ENCODE measurements at regions not wholly inside any gene's neighbourhood (a gene's known extent, or its start where the extent isn't known, plus 50 kb on each side); places are given as distances from the start of the nearest gene placed in this dataset.

DNA sequence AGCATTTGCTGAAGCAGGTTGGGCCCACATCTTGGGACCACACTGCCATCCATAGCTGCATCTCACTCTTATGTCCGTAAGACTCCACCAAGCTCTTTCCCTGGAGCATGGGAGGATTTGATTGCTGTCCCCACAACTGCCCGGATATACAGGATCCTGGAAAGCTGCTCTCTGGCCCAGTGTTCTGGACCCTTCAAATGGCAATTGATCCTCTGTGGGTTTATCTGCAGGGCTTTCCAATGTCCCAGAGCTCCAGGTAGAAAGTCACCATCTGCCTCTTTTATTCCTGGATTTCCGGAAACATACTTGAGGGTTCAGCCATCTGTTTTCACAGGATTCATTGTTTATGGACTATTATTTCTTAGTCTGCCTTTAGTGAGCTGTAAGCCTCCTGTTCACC is 214.6 kb downstream of the SREK1 start:
- Histone ChIP-seq H3K9me2 (ENCODE audit: low read depth, low read length) (no peaks in the 10 kb centered on the region), H3K79me2 (ENCODE audit: insufficient read depth, low read length) (no peaks in the 10 kb centered on the region), H3K27me3 (ENCODE audit: insufficient read depth, low read length) (no peaks in the 10 kb centered on the region), H3K9me3 (ENCODE audit: low read length) (no peaks in the 10 kb centered on the region), H3K4me2 (ENCODE audit: low read length) (no peak overlapping the region), H3K9ac (ENCODE audit: low read length) (no peak overlapping the region), H3F3A (ENCODE audit: insufficient read depth, low read length) (no peaks in the 10 kb centered on the region), H3K27ac (ENCODE audit: low read depth, low read length, poor library complexity, severe bottlenecking) (no peak overlapping the region), H3K36me3 (ENCODE audit: insufficient read depth, low read length) (no peaks in the 10 kb centered on the region), H4K20me1 (ENCODE audit: insufficient read depth, low read length) (no peaks in the 10 kb centered on the region), H2AFZ (ENCODE audit: low read length) (no peak overlapping the region), H3K4me1 (ENCODE audit: insufficient read depth, low read length, severe bottlenecking) (no peaks in the 10 kb centered on the region), H3K4me3 (ENCODE audit: low read depth, low read length, poor library complexity, severe bottlenecking) (no peak overlapping the region)
- no peak for TF ChIP-seq CTCF (IDR thresholded peaks at IDR 0.05; ENCODE audit: low read length)
- no peak for TF ChIP-seq EZH2 (IDR thresholded peaks at IDR 0.05; ENCODE audit: borderline replicate concordance, low read length)

- H3K4me2 ChIP-seq (ENCODE audit: low read length): no peak overlapping the region
- no peaks in the 10 kb centered on the region for H3K27me3 ChIP-seq (ENCODE audit: insufficient read depth, low read length)
- no peaks in the 10 kb centered on the region for H3K79me2 ChIP-seq (ENCODE audit: insufficient read depth, low read length)
- H3F3A ChIP-seq (ENCODE audit: insufficient read depth, low read length): no peaks in the 10 kb centered on the region
- no peaks in the 10 kb centered on the region for H3K36me3 ChIP-seq (ENCODE audit: insufficient read depth, low read length)
- H3K9ac ChIP-seq (ENCODE audit: low read length): no peak overlapping the region
- TF ChIP-seq CTCF (IDR thresholded peaks at IDR 0.05; ENCODE audit: low read length) (no peak), EZH2 (IDR thresholded peaks at IDR 0.05; ENCODE audit: borderline replicate concordance, low read length) (no peak)
- H3K9me2 ChIP-seq (ENCODE audit: low read depth, low read length): no peaks in the 10 kb centered on the region
- no peaks in the 10 kb centered on the region for H4K20me1 ChIP-seq (ENCODE audit: insufficient read depth, low read length)
- no peak overlapping the region for H3K4me3 ChIP-seq (ENCODE audit: low read depth, low read length, poor library complexity, severe bottlenecking)
- H3K9me3 ChIP-seq (ENCODE audit: low read length): no peaks in the 10 kb centered on the region
- no peak overlapping the region for H2AFZ ChIP-seq (ENCODE audit: low read length)
- H3K27ac ChIP-seq (ENCODE audit: low read depth, low read length, poor library complexity, severe bottlenecking): no peak overlapping the region
- H3K4me1 ChIP-seq (ENCODE audit: insufficient read depth, low read length, severe bottlenecking): no peaks in the 10 kb centered on the region
These were observed 217.0 kb downstream of the SREK1 start for GRCh38 chr5:66361070-66361469.

DNA sequence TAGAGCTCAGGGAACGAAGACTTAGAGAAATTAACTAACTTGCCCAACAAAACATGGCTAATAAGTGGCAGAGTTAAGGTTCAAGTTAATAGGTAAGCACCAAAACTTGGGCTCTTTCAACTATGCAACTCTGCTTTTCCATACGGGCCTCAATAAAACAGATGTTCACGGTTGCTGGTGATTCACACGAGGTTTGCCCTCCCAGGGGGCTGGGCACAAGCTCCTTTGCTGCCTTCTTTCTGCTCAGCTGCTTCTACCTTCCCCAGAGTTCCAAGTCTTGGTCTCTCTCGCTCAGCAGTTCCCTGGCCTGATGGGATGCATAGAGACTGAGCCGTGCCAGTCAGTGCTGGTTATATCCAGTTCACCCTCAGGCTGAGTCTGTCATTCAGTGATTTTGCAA is 217.9 kb downstream of the SREK1 start:
- Histone ChIP-seq H3K79me2 (ENCODE audit: insufficient read depth, low read length) (no peaks in the 10 kb centered on the region), H3K9me2 (ENCODE audit: low read depth, low read length) (no peaks in the 10 kb centered on the region), H2AFZ (ENCODE audit: low read length) (no peak overlapping the region), H3K9me3 (ENCODE audit: low read length) (no peaks in the 10 kb centered on the region), H3K4me1 (ENCODE audit: insufficient read depth, low read length, severe bottlenecking) (no peaks in the 10 kb centered on the region), H3K9ac (ENCODE audit: low read length) (no peak overlapping the region), H3K4me3 (ENCODE audit: low read depth, low read length, poor library complexity, severe bottlenecking) (no peak overlapping the region), H3K27ac (ENCODE audit: low read depth, low read length, poor library complexity, severe bottlenecking) (no peak overlapping the region), H3F3A (ENCODE audit: insufficient read depth, low read length) (no peaks in the 10 kb centered on the region), H4K20me1 (ENCODE audit: insufficient read depth, low read length) (no peaks in the 10 kb centered on the region), H3K36me3 (ENCODE audit: insufficient read depth, low read length) (no peaks in the 10 kb centered on the region), H3K4me2 (ENCODE audit: low read length) (no peak overlapping the region), H3K27me3 (ENCODE audit: insufficient read depth, low read length) (no peaks in the 10 kb centered on the region)
- TF ChIP-seq EZH2 (IDR thresholded peaks at IDR 0.05; ENCODE audit: borderline replicate concordance, low read length) (no peak), CTCF (IDR thresholded peaks at IDR 0.05; ENCODE audit: low read length) (no peak)
